SH-SY5Y (cell line): ENCODE measurements at regions not wholly inside any gene's neighbourhood (a gene's known extent, or its start where the extent isn't known, plus 50 kb on each side); places are given as distances from the start of the nearest gene placed in this dataset.

Source experiments
- GATA2 ChIP-seq: IDR thresholded peaks from 2 replicates; pipeline ENCODE4 v1.6.1; 2011; ENCODE audit warnings: mild to moderate bottlenecking, low read depth, low read length
- GATA3 ChIP-seq: IDR thresholded peaks from 2 replicates; pipeline ENCODE4 v1.6.1; 2011; ENCODE audit warnings: low read depth, mild to moderate bottlenecking, low read length, moderate library complexity

DNA sequence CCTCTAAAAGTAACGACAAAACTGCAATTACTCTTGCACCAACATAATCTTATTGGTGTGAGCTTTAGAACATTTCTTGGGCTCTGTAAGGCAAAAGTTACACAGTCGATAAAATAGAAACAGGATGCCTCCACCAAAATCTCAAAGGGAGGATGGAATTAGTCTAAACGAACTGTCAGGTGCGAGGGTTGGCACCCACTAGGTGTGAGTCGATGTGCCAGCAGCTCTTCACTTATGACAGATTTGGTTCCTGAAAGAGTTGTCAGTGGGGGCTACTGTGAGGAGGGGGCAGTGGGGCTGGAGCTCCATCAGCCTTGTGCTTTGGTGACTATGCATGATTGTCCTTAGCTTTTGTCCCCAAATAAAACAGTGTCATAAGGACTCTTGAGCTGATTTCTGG is 422.9 kb downstream of the TMEM114 start:
- TF ChIP-seq GATA3, result no peak
- no peak for TF ChIP-seq GATA2
